ENCODE measurements at regions not wholly inside any gene's neighbourhood (a gene's known extent, or its start where the extent isn't known, plus 50 kb on each side); places are given as distances from the start of the nearest gene placed in this dataset.

DNA sequence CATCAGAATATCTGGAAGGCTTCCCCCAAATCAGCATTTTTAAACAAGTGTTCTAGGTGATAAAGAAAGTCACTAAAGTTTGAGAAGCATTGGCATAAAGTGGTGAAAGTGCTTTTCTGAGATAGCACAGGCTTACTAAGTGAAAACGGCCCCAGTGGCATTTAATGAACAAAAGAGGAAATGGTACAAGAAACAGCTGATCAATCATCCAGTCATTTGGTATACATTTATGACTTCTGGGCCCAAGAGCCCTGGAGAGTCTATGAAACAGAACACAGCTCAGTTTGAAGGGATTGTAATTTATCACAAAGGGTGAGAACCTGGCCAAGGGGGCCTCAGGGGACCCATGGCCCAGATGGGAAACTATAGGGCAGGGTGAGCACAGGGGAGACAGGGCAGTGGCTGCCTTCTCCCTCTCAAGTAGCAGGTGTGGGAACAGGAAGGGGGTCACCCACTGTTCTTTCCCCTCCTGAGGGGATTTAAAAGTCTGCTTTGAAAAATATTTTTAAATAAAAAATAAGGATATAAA is 265.5 kb upstream of the ROPN1 start:
- H3K4me1 ChIP-seq = peaks cover 18 to 44% of the 10 kb centered on the region in 2 donors
- 0% methylated on average over 1 of the region's 1 CpG for WGBS, 2 donors
- no peaks in the 10 kb centered on the region for H3K27me3 ChIP-seq
- H3K9me3 ChIP-seq = no peaks in the 10 kb centered on the region
- H3K27ac ChIP-seq = peak overlapping the region; percentile 65 to 69 (median 68)
- intact Hi-C loops (cut with DNase I) = no loop called here
- H3K4me3 ChIP-seq (replicated peaks in 1 of 3) = no peak overlapping the region
- no peaks in the 10 kb centered on the region for H3K36me3 ChIP-seq
- DNase-seq = no peak
- TF ChIP-seq POLR2A (IDR thresholded peaks at IDR 0.05) = no peak
- TF ChIP-seq, protein P1, sequence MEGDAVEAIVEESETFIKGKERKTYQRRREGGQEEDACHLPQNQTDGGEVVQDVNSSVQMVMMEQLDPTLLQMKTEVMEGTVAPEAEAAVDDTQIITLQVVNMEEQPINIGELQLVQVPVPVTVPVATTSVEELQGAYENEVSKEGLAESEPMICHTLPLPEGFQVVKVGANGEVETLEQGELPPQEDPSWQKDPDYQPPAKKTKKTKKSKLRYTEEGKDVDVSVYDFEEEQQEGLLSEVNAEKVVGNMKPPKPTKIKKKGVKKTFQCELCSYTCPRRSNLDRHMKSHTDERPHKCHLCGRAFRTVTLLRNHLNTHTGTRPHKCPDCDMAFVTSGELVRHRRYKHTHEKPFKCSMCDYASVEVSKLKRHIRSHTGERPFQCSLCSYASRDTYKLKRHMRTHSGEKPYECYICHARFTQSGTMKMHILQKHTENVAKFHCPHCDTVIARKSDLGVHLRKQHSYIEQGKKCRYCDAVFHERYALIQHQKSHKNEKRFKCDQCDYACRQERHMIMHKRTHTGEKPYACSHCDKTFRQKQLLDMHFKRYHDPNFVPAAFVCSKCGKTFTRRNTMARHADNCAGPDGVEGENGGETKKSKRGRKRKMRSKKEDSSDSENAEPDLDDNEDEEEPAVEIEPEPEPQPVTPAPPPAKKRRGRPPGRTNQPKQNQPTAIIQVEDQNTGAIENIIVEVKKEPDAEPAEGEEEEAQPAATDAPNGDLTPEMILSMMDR (IDR thresholded peaks at IDR 0.05) = no peak

DNA sequence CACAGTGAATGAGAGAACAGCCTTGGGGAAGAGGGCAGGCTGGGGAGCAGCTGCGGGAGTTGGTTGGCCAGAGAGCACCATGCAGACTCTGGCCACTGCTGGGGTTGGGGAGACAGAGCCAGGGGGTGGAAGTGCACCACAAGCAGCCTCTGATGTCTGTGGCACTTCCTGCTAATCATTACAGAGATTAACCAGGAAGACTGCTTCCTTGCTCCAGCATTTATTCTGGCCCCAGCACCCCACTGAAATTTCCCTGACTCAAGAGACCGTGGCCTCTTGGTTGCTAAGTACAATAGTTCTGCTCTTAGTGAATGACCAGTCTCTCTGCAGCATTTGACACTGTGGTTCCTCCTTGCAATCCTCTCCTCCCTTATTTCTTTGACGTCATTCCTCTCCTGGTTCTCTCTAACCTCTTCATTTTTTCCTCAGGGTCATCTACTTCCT is 266.2 kb upstream of the ROPN1 start:
- no peaks in the 10 kb centered on the region for H3K27me3 ChIP-seq
- peak overlapping the region; percentile 65 to 69 (median 68) for H3K27ac ChIP-seq
- DNase-seq = peak; percentile 76 to 77
- no peak overlapping the region for H3K4me3 ChIP-seq (replicated peaks in 1 of 3)
- H3K9me3 ChIP-seq = no peaks in the 10 kb centered on the region
- H3K4me1 ChIP-seq = peaks cover 18 to 44% of the 10 kb centered on the region in 2 donors
- intact Hi-C loops (cut with DNase I) = no loop called here
- H3K36me3 ChIP-seq = no peaks in the 10 kb centered on the region
- 14 to 25% methylated on average over 3 of the region's 3 CpGs for WGBS, 2 donors
- TF ChIP-seq POLR2A (IDR thresholded peaks at IDR 0.05) = peak in 1 of 2 donors; percentile 8
- TF ChIP-seq, protein P1 (IDR thresholded peaks at IDR 0.05) = no peak

DNA sequence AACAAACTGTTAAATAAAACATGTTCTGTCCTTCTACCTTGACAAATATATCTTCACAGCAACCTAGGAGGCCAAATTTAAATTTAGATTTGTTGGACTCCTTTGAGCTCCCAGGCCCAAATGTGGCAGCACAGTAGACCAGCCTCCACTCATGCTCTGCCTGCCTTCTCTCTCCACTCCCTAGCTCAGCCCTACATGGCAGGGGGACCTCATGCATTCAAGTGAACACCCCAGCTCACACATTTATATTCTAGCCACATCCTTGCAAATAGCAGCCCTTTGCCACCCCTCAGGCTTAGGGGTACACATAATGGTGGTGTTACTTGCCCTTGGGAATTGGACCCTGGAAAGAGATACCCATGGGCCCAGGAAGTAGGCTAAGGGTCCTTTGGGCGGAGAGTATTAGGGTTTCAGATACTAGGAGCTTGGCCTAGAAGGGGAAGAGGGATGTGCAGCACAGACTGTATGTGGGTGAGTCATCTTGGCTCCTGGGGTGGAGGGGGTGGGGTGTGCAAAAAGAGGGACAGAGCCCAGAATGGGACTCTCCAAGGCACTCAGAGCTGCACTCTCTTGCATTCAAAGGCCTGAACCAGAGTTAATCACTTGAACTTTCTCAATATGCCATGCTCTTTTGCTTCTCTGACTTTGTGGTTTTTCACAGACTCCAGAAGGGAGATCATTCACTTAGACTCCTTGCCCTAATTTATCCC is 268.4 kb upstream of the ROPN1 start:
- intact Hi-C loops (cut with DNase I) = no loop called here

DNA sequence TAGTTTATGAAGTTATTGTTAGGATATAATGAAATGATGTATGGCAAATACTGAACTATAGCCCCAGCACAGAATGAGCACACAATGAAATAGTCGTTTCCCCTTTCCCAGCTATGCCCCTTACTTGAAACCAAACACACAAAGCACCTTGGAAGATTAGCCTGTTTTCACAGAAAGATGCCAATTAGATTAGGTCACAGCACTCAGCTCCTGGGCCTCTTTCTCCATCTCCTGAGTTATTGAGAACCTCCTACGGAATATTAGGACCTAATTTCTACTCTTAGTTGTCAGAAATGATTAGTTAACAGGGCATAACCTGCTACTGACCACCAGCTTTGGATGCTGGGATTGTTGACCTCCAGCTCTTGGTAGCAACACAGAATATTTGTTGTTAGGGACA is 269.4 kb upstream of the ROPN1 start:
- H3K27ac ChIP-seq = peak overlapping the region; percentile 9 to 48 (median 20)
- intact Hi-C loops (cut with DNase I) = no loop called here
- no peak overlapping the region for H3K4me3 ChIP-seq (replicated peaks in 1 of 3)
- H3K4me1 ChIP-seq = peaks cover 18 to 46% of the 10 kb centered on the region in 2 donors
- no peak for DNase-seq
- TF ChIP-seq, protein P1 (IDR thresholded peaks at IDR 0.05) = no peak
- 38 to 48% methylated on average over 2 of the region's 2 CpGs for WGBS, 2 donors
- H3K27me3 ChIP-seq = no peaks in the 10 kb centered on the region
- H3K36me3 ChIP-seq = no peaks in the 10 kb centered on the region
- no peaks in the 10 kb centered on the region for H3K9me3 ChIP-seq

More for the DNA sequence above, 268.4 kb upstream of the ROPN1 start:
- Histone ChIP-seq H3K4me3 (replicated peaks in 1 of 3) (no peak overlapping the region), H3K36me3 (no peaks in the 10 kb centered on the region), H3K27ac (peak overlapping the region; percentile 9 to 48 (median 20)), H3K9me3 (no peaks in the 10 kb centered on the region), H3K27me3 (no peaks in the 10 kb centered on the region), H3K4me1 (peaks cover 18 to 44% of the 10 kb centered on the region in 2 donors)
- TF ChIP-seq, protein P1 (IDR thresholded peaks at IDR 0.05) = no peak
- TF ChIP-seq POLR2A (IDR thresholded peaks at IDR 0.05) = no peak
- peak; percentile 87 to 91 for DNase-seq
- WGBS, 2 donors = 86 to 89% methylated on average over 1 of the region's 1 CpG

DNA sequence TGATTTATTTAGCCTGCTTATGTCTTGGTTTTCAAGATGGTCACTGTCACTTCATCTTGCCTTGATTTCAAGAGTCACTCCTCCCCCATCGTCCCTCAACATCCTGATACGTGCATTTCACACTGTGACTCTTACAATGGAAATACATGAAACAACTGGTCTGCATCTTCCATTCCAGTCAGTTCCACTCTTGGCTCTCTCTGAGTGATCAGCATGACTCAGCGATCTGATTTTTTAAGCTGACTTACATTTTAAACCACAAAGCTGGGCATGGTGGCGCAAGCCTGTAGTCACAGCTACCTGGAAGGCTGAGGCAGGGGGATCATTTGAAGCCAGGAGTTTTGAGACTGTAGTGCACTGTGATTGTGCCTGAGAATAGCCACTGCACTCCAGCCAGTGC is 271.2 kb upstream of the ROPN1 start:
- Histone ChIP-seq H3K27me3 (no peaks in the 10 kb centered on the region), H3K4me1 (peaks cover 5 to 38% of the 10 kb centered on the region in 2 donors), H3K4me3 (replicated peaks in 1 of 3) (no peak overlapping the region), H3K36me3 (no peaks in the 10 kb centered on the region), H3K9me3 (no peaks in the 10 kb centered on the region), H3K27ac (no peak overlapping the region)
- 87% methylated on average over 4 of the region's 4 CpGs for WGBS, 2 donors
- peak in 1 of 2 donors; percentile 34 for DNase-seq
- intact Hi-C loops (cut with DNase I) = no loop called here
- TF ChIP-seq POLR2A (IDR thresholded peaks at IDR 0.05) = no peak

All from thyroid gland (tissue), 4 donors.